GM23338 (cell line): ENCODE measurements at regions not wholly inside any gene's neighbourhood (a gene's known extent, or its start where the extent isn't known, plus 50 kb on each side); places are given as distances from the start of the nearest gene placed in this dataset.

Experiments used
- ATAC-seq: fragments of 200-7000 bp; cut with Tn5 transposase; 3 replicates; pipeline ENCODE4 v1.9.1; 2020
- DNase-seq: peaks from one replicate; pipeline ENCODE4 v3.0.0-alpha.2; 2015; ENCODE audit warnings: low spot score
- H2AFZ ChIP-seq: fragments of 200-600 bp; sonication (generic); 2 replicates; pipeline ENCODE4 v1.8.0; 2016; ENCODE audit warnings: antibody characterized with exemption, mild to moderate bottlenecking, moderate library complexity
- H3F3A ChIP-seq: fragments of 200-600 bp; sonication (generic); replicated peaks from 2 replicates; pipeline ENCODE4 v1.8.0; 2017; ENCODE audit warnings: antibody characterized with exemption, mixed run types, low read depth
- H3K27ac ChIP-seq: fragments of 200-600 bp; sonication (generic); 2 replicates; pipeline ENCODE4 v1.6.1; 2016; ENCODE audit warnings: low read depth
- H3K27me3 ChIP-seq: fragments of 200-600 bp; sonication (generic); 2 replicates; pipeline ENCODE4 v1.8.0; 2016; ENCODE audit warnings: mild to moderate bottlenecking, mixed run types, moderate library complexity; ENCODE audit not compliant: insufficient read depth
- H3K36me3 ChIP-seq: fragments of 200-600 bp; sonication (generic); 2 replicates; pipeline ENCODE4 v1.8.0; 2016; ENCODE audit warnings: mild to moderate bottlenecking; ENCODE audit not compliant: insufficient read depth
- H3K4me1 ChIP-seq: fragments of 200-600 bp; sonication (generic); 2 replicates; pipeline ENCODE4 v1.8.0; 2016; ENCODE audit warnings: mild to moderate bottlenecking, moderate library complexity; ENCODE audit not compliant: insufficient read depth
- H3K4me2 ChIP-seq: fragments of 200-600 bp; sonication (generic); 2 replicates; pipeline ENCODE4 v1.7.1; 2017; ENCODE audit warnings: mixed run types
- H3K4me3 ChIP-seq: fragments of 200-600 bp; sonication (generic); 2 replicates; pipeline ENCODE4 v1.6.1; 2016; ENCODE audit warnings: mixed run types
- H3K79me2 ChIP-seq: fragments of 200-600 bp; sonication (generic); replicated peaks from 2 replicates; pipeline ENCODE4 v1.8.0; 2017; ENCODE audit warnings: mild to moderate bottlenecking; ENCODE audit not compliant: insufficient read depth
- H3K9me2 ChIP-seq: fragments of 200-600 bp; sonication (generic); 2 replicates; pipeline ENCODE4 v1.8.0; 2017; ENCODE audit not compliant: insufficient read depth
- H4K20me1 ChIP-seq: fragments of 200-600 bp; sonication (generic); replicated peaks from 2 replicates; pipeline ENCODE4 v1.8.0; 2017; ENCODE audit warnings: mild to moderate bottlenecking; ENCODE audit not compliant: insufficient read depth
- H3K27ac Mint-ChIP-seq: 2 replicates; pipeline ENCODE4 v1.8.0; 2020; ENCODE audit warnings: inconsistent platforms, mild to moderate bottlenecking, moderate library complexity, mixed read lengths
- H3K27me3 Mint-ChIP-seq: 3 replicates; pipeline ENCODE4 v1.8.0; 2022; ENCODE audit warnings: low read depth, mild to moderate bottlenecking, moderate library complexity, mixed read lengths, inconsistent platforms; ENCODE audit not compliant: insufficient read depth, poor library complexity
- H3K36me3 Mint-ChIP-seq: 3 replicates; pipeline ENCODE4 v1.8.0; 2021; ENCODE audit warnings: low read depth, mild to moderate bottlenecking, inconsistent platforms, moderate library complexity, mixed read lengths
- H3K4me1 Mint-ChIP-seq: 3 replicates; pipeline ENCODE4 v1.8.0; 2020; ENCODE audit warnings: mild to moderate bottlenecking, inconsistent platforms, mixed read lengths
- H3K4me3 Mint-ChIP-seq: 3 replicates; pipeline ENCODE4 v1.8.0; 2021; ENCODE audit warnings: moderate library complexity, mild to moderate bottlenecking, inconsistent platforms, mixed read lengths
- H3K9me3 Mint-ChIP-seq: 3 replicates; pipeline ENCODE4 v1.8.0; 2020; ENCODE audit warnings: moderate library complexity, mild to moderate bottlenecking, inconsistent platforms, mixed read lengths
- CTCF ChIP-seq, 2 experiments: fragments of 200-600 bp in 1 of 2; sonication (generic) in 1 of 2; conservative IDR thresholded peaks; 2 replicates each; pipeline versions ENCODE4 v1.5.1 to v1.6.1; 2016 to 2017; ENCODE audit warnings: antibody characterized with exemption in 2 of 2, low read depth in 2 of 2, mild to moderate bottlenecking in 2 of 2, moderate library complexity in 1 of 2
- ETS1 ChIP-seq: IDR thresholded peaks from 2 replicates; pipeline ENCODE4 v1.6.1; 2016; ENCODE audit warnings: antibody characterized with exemption
- EZH2 ChIP-seq: fragments of 200-600 bp; sonication (generic); IDR thresholded peaks from one replicate; pipeline ENCODE4 v1.8.0; 2017; ENCODE audit warnings: antibody characterized with exemption, mild to moderate bottlenecking, low read depth; ENCODE audit not compliant: unreplicated experiment
- JUNB ChIP-seq: IDR thresholded peaks from one replicate; pipeline ENCODE4 v1.6.1; 2016; ENCODE audit warnings: antibody characterized with exemption; ENCODE audit not compliant: unreplicated experiment
- POLR2AphosphoS5 ChIP-seq: IDR thresholded peaks from 2 replicates; pipeline ENCODE4 v1.6.1; 2016; ENCODE audit warnings: antibody characterized with exemption, low read depth
- REST ChIP-seq: IDR thresholded peaks from one replicate; pipeline ENCODE4 v1.6.1; 2018; ENCODE audit warnings: antibody characterized with exemption; ENCODE audit not compliant: unreplicated experiment
- STAT1 ChIP-seq: IDR thresholded peaks from one replicate; pipeline ENCODE4 v1.6.1; 2016; ENCODE audit warnings: antibody characterized with exemption; ENCODE audit not compliant: unreplicated experiment
- ZNF331 ChIP-seq: fragments of 250-450 bp; sonication (Bioruptor Pico); IDR thresholded peaks from 2 replicates; pipeline ENCODE4 v1.5.0; 2020; ENCODE audit warnings: low read depth, mild to moderate bottlenecking, moderate library complexity
- ZNF462 ChIP-seq: fragments of 250-450 bp; sonication (Bioruptor Pico); IDR thresholded peaks from 2 replicates; pipeline ENCODE4 v1.5.0; 2020; ENCODE audit warnings: mild to moderate bottlenecking, moderate library complexity

DNA sequence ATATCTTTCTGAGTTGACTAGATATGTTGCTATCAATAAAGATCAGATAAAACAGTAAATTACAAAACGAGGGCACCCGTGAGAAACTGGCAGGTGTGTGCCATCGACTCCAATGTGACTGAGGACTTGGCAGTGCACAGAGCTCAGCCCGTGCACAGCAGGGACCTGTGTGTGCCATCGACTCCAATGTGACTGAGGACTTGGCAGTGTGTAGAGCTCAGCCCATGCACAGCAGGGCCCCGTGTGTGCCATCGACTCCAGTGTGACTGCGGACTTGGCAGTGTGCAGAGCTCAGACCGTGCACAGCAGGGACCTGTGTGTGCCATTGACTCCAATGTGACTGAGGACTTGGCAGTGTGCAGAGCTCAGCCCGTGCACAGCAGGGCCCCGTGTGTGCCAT lies 347.2 kb upstream of the B3GAT1 start (continued):
- TF ChIP-seq ZNF462 (CRISPR knock-in tag) = no peak
- no peak for TF ChIP-seq STAT1
- TF ChIP-seq EZH2 = no peak
- TF ChIP-seq ZNF331 (CRISPR knock-in tag) = no peak
- no peak for TF ChIP-seq POLR2AphosphoS5
- TF ChIP-seq CTCF (conservative IDR thresholded peaks at IDR 0.05; ENCODE audit: low read depth in 2 of 2) = no peak

GRCh38 chr11:134758342-134758931 lies 346.4 kb upstream of the B3GAT1 start:
- H3K9me2 ChIP-seq = no peaks in the 10 kb centered on the region
- H3K27me3 ChIP-seq = no peaks in the 10 kb centered on the region
- H4K20me1 ChIP-seq = no peaks in the 10 kb centered on the region
- no peak for ATAC-seq
- H3K4me1 ChIP-seq = no peaks in the 10 kb centered on the region
- no peak overlapping the region for H3K4me3 ChIP-seq
- H3K9me3 Mint-ChIP-seq = no peaks in the 10 kb centered on the region
- H3K4me3 Mint-ChIP-seq = no peak overlapping the region
- H3K27me3 Mint-ChIP-seq = peaks cover 12% of the 10 kb centered on the region
- H3K27ac ChIP-seq = no peak overlapping the region
- no peak overlapping the region for H3K4me2 ChIP-seq
- no peaks in the 10 kb centered on the region for H3K79me2 ChIP-seq
- 0 out of 2 replicates have a peak, but pooled peaks cover 6% of the 10 kb centered on the region for H3F3A ChIP-seq
- no peaks in the 10 kb centered on the region for H3K36me3 Mint-ChIP-seq
- H3K4me1 Mint-ChIP-seq = peaks cover 10% of the 10 kb centered on the region; the same call in 2 of the 3 replicates
- H2AFZ ChIP-seq = no peak overlapping the region
- H3K36me3 ChIP-seq = no peaks in the 10 kb centered on the region
- H3K27ac Mint-ChIP-seq = no peak overlapping the region
- no peak for DNase-seq
- TF ChIP-seq EZH2 (no peak), REST (no peak), JUNB (no peak), ETS1 (no peak), CTCF (conservative IDR thresholded peaks at IDR 0.05; ENCODE audit: low read depth in 2 of 2) (no peak)
